GM19240 (cell line): ENCODE measurements at regions not wholly inside any gene's neighbourhood (a gene's known extent, or its start where the extent isn't known, plus 50 kb on each side); places are given as distances from the start of the nearest gene placed in this dataset.
"Not testable (repeated sequence)": the region's sequence is repeated elsewhere in the genome, so short reads cannot be mapped to it uniquely, and the experiment has no call there.

Source experiments
- DNase-seq: peaks from one replicate; pipeline ENCODE4 v3.0.0; 2011; ENCODE audit warnings: low spot score; ENCODE audit not compliant: insufficient read length

- DNase-seq = no peak
Measured at GRCh38 chr5:120140501-120140900, 323.6 kb upstream of the PRR16 start.

GRCh38 chr5:120141076-120141475 is 323.0 kb upstream of the PRR16 start:
- DNase-seq = no peak

GRCh38 chr5:120146787-120147186 is 317.3 kb upstream of the PRR16 start:
- DNase-seq = no peak

- not testable (repeated sequence) for DNase-seq
Measured at GRCh38 chr5:120147911-120148310, 316.2 kb upstream of the PRR16 start.

GRCh38 chr5:120150770-120151169 is 313.3 kb upstream of the PRR16 start:
- no peak for DNase-seq

GRCh38 chr5:120151181-120151580 is 312.9 kb upstream of the PRR16 start:
- no peak for DNase-seq

- DNase-seq = no peak
Measured at GRCh38 chr5:120151825-120152224, 312.3 kb upstream of the PRR16 start.

- no peak for DNase-seq
Measured at GRCh38 chr5:120152472-120152871, 311.6 kb upstream of the PRR16 start.

- no peak for DNase-seq
Measured at GRCh38 chr5:120152931-120153330, 311.2 kb upstream of the PRR16 start.

- DNase-seq = no peak
Measured at GRCh38 chr5:120153551-120153950, 310.5 kb upstream of the PRR16 start.

- no peak for DNase-seq
Measured at GRCh38 chr5:120155873-120156272, 308.2 kb upstream of the PRR16 start.

- DNase-seq = no peak
Measured at GRCh38 chr5:120158211-120158610, 305.9 kb upstream of the PRR16 start.

GRCh38 chr5:120159155-120159554 is 304.9 kb upstream of the PRR16 start:
- no peak for DNase-seq

GRCh38 chr5:120160124-120160895 is 303.8 kb upstream of the PRR16 start:
- DNase-seq = no peak

GRCh38 chr5:120162321-120162720 is 301.8 kb upstream of the PRR16 start:
- DNase-seq = no peak

- DNase-seq = no peak
Measured at GRCh38 chr5:120164037-120164436, 300.1 kb upstream of the PRR16 start.

GRCh38 chr5:120164986-120165385 is 299.1 kb upstream of the PRR16 start:
- no peak for DNase-seq

GRCh38 chr5:120173125-120173524 is 291.0 kb upstream of the PRR16 start:
- no peak for DNase-seq

GRCh38 chr5:120174089-120174488 is 290.0 kb upstream of the PRR16 start:
- DNase-seq = no peak

- not testable (repeated sequence) for DNase-seq
Measured at GRCh38 chr5:120181238-120181637, 282.9 kb upstream of the PRR16 start.

- DNase-seq = not testable (repeated sequence)
Measured at GRCh38 chr5:120194650-120195049, 269.4 kb upstream of the PRR16 start.

GRCh38 chr5:120199559-120199958 is 264.5 kb upstream of the PRR16 start:
- no peak for DNase-seq

- DNase-seq = no peak
Measured at GRCh38 chr5:120207129-120207528, 257.0 kb upstream of the PRR16 start.

GRCh38 chr5:120217001-120217400 is 247.1 kb upstream of the PRR16 start:
- no peak for DNase-seq
